Activated T-helper 2 cell treated with anti-CD3 and anti-CD28 coated beads, Interferon-gamma antibody, Interleukin-2, Interleukin-4, amounts not matched to agents 10 μg/mL and 5 μg/mL and 100 μg/mL, durations not matched to agents 14 hours and 24 hours and 36 hours (primary cell): ENCODE measurements at regions not wholly inside any gene's neighbourhood (a gene's known extent, or its start where the extent isn't known, plus 50 kb on each side); places are given as distances from the start of the nearest gene placed in this dataset.
A peak's percentile ranks its signal among the peaks of the same experiment; 100 is the strongest.

ENCODE experiments used
- DNase-seq: peaks from one replicate; pipeline ENCODE4 v3.0.0; 2021; ENCODE audit warnings: low spot score
- H3K27ac Mint-ChIP-seq: one replicate; pipeline ENCODE4 v1.8.0; 2021; ENCODE audit warnings: mixed read lengths
- H3K27me3 Mint-ChIP-seq: one replicate; pipeline ENCODE4 v1.8.0; 2021; ENCODE audit warnings: low read depth, mixed read lengths
- H3K36me3 Mint-ChIP-seq: one replicate; pipeline ENCODE4 v1.8.0; 2021; ENCODE audit warnings: low read depth, mixed read lengths
- H3K4me1 Mint-ChIP-seq: one replicate; pipeline ENCODE4 v1.8.0; 2021; ENCODE audit warnings: low read depth, mixed read lengths
- H3K4me3 Mint-ChIP-seq: one replicate; pipeline ENCODE4 v1.8.0; 2021; ENCODE audit warnings: low read depth, mild to moderate bottlenecking, moderate library complexity, mixed read lengths
- H3K9me3 Mint-ChIP-seq: one replicate; pipeline ENCODE4 v1.8.0; 2021; ENCODE audit warnings: mixed read lengths
- intact Hi-C: fragments of 100-400 bp; cut with micrococcal nuclease; formaldehyde crosslinking; loops from one replicate; pipeline ENCODE4 v1.15.1; 2023

DNA sequence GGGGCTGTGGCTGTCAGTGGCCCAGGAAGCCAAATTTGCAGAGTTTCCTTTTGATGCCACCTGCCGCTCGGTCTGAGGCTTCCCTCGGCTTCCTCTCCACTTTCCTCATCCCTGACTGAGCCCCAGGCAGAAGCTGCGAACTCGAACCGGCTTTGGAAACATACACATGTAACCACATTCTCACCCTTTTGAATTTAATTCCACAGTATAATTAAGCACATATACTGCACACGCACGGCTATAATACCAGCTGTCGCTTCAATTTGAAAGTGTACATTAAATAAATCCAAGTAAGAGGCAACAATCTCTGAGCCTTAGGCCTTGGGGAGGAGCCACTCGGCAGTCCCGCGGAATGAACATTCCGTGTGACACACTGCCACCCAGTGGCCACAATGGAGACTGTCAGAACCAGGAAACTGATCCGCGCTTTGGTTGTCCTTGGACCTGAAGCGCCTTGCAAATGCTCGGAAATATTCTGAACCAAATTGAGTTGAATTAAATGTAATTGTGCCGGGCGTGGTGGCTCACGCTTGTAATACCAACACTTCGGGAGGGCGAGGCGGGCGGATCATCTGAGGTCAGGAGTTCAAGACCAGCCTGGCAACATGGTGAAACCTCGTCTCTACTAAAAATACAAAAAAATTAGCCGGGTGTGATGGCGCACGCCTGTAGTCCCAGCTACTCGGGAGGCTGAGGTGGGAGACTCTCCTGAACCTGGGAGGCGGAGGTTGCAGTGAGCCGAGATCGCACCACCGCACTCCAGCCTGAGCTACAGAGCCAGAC, 117.9 kb upstream of the TMPO start:
- intact Hi-C loops = loop anchor here (1.0 to 10.0 kb wide), 4 partner anchors 25 to 1823 kb away; no protein-coding TSS in a partner anchor
- H3K4me1 Mint-ChIP-seq = peaks cover 39% of the 10 kb centered on the region
- peak overlapping the region; percentile 76 for H3K4me3 Mint-ChIP-seq
- H3K36me3 Mint-ChIP-seq = no peaks in the 10 kb centered on the region
- peak; percentile 72 for DNase-seq
- peak overlapping the region; percentile 59 for H3K27ac Mint-ChIP-seq
- peaks cover 10% of the 10 kb centered on the region for H3K27me3 Mint-ChIP-seq
- H3K9me3 Mint-ChIP-seq = no peaks in the 10 kb centered on the region

DNA sequence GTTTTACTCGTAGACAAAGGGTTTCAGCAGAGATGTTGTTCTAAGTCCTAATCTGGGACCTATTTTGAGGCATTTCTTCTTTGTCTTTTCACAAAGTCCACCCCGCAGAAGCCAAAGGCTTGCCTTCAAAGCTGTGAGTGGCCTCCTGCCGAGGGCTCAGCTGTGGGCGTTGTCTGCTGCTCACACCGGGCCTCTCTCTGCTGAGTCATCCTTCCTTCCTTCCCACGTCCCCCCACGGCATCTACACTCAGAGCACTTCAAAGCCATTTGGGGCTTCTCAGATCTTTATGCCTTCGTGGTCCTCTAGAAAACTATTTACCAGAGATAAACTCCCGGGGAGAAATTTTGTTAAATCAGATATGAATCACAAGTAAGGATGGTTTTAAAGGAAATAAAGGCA, 115.9 kb upstream of the TMPO start:
- Mint-ChIP-seq H3K4me3 (peak overlapping the region; percentile 49), H3K27ac (peak overlapping the region; percentile 50), H3K4me1 (peaks cover 44% of the 10 kb centered on the region), H3K9me3 (no peaks in the 10 kb centered on the region), H3K27me3 (no peaks in the 10 kb centered on the region), H3K36me3 (no peaks in the 10 kb centered on the region)
- intact Hi-C loops = loop anchor here (2.0 to 10.0 kb wide), 3 partner anchors 27 to 1825 kb away; no protein-coding TSS in a partner anchor
- DNase-seq = peak; percentile 52

DNA sequence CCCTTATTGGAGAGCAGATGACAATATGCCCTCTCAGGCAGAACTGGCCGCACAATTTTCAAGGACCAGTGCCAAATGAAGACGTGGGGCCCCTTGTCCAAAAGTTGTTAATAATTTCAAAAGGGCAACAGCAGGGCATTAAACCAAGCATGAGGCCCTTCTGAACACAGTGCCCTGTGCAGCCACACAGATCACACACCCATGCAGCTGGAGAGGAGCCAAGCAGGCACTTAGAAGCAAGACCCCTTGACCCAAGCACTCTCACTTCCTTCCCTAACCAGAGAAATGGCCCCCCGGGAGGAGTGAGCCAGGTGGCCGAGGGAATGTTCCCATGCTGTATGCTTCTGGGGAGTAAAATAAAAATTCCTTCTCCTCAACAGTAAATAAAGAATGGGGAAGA, 114.0 kb upstream of the TMPO start:
- no peaks in the 10 kb centered on the region for H3K36me3 Mint-ChIP-seq
- intact Hi-C loops = no loop called here
- DNase-seq = no peak
- peaks cover 53% of the 10 kb centered on the region for H3K4me1 Mint-ChIP-seq
- no peaks in the 10 kb centered on the region for H3K9me3 Mint-ChIP-seq
- H3K27ac Mint-ChIP-seq = no peak overlapping the region
- no peaks in the 10 kb centered on the region for H3K27me3 Mint-ChIP-seq
- no peak overlapping the region for H3K4me3 Mint-ChIP-seq

GRCh38 chr12:98402091-98402490, 113.3 kb upstream of the TMPO start:
- Mint-ChIP-seq H3K36me3 (no peaks in the 10 kb centered on the region), H3K4me3 (no peak overlapping the region), H3K27ac (no peak overlapping the region), H3K4me1 (peaks cover 51% of the 10 kb centered on the region), H3K27me3 (no peaks in the 10 kb centered on the region), H3K9me3 (no peaks in the 10 kb centered on the region)
- DNase-seq = no peak
- intact Hi-C loops = no loop called here

DNA sequence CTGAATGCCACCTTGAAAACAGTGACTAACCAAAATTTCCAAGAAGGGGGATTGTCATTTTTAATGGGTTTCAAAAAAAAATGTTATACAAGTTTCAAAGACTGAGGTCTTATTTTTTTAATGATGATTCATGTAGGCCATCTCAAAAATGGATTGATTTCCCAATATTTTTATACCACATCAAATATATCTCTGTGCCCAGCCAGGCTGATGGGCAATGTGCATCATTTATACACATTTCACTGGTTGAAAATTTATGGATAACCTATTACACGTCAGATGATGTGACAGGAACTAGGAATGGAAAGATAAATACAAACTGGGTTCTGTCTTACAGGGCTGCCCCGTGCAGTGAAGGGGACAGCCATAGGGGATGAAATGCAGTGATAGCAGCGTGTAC, 112.7 kb upstream of the TMPO start:
- no peaks in the 10 kb centered on the region for H3K9me3 Mint-ChIP-seq
- H3K36me3 Mint-ChIP-seq = no peaks in the 10 kb centered on the region
- no peaks in the 10 kb centered on the region for H3K27me3 Mint-ChIP-seq
- no peak overlapping the region for H3K27ac Mint-ChIP-seq
- DNase-seq = no peak
- H3K4me1 Mint-ChIP-seq = peaks cover 45% of the 10 kb centered on the region
- no peak overlapping the region for H3K4me3 Mint-ChIP-seq
- intact Hi-C loops = no loop called here

- peaks cover 2% of the 10 kb centered on the region for H3K27me3 Mint-ChIP-seq
- no peaks in the 10 kb centered on the region for H3K9me3 Mint-ChIP-seq
- H3K4me3 Mint-ChIP-seq = no peak overlapping the region
- DNase-seq = no peak
- intact Hi-C loops = no loop called here
- H3K27ac Mint-ChIP-seq = no peak overlapping the region
- H3K36me3 Mint-ChIP-seq = no peaks in the 10 kb centered on the region
- H3K4me1 Mint-ChIP-seq = peaks cover 42% of the 10 kb centered on the region
Measured at GRCh38 chr12:98403385-98403784, 112.0 kb upstream of the TMPO start.

DNA sequence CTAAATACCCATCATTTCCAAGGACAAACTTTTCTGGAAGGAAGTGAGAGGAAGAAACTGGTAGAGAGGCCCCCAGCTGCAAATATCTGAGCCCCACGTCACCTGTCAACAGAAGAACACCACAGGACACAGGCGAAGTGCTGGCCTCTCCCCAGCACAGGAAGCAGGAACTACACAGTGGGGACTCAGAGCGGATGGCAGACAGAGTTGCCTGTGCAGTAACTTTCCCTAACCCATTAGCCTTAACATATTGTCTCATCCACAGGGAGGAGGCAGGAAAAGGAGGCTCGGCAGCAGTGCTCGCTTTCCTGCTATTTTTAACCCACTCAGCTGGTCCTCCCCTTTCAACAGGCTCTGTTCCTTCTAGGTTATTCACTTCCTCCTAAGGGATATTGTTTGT, 111.5 kb upstream of the TMPO start:
- intact Hi-C loops = no loop called here
- DNase-seq = no peak
- no peaks in the 10 kb centered on the region for H3K9me3 Mint-ChIP-seq
- peaks cover 37% of the 10 kb centered on the region for H3K4me1 Mint-ChIP-seq
- H3K4me3 Mint-ChIP-seq = no peak overlapping the region
- no peak overlapping the region for H3K27ac Mint-ChIP-seq
- no peaks in the 10 kb centered on the region for H3K36me3 Mint-ChIP-seq
- H3K27me3 Mint-ChIP-seq = peaks cover 7% of the 10 kb centered on the region

- intact Hi-C loops = no loop called here
- DNase-seq = no peak
- H3K36me3 Mint-ChIP-seq = no peaks in the 10 kb centered on the region
- no peak overlapping the region for H3K27ac Mint-ChIP-seq
- peaks cover 20% of the 10 kb centered on the region for H3K4me1 Mint-ChIP-seq
- H3K9me3 Mint-ChIP-seq = no peaks in the 10 kb centered on the region
- peaks cover 15% of the 10 kb centered on the region for H3K27me3 Mint-ChIP-seq
- H3K4me3 Mint-ChIP-seq = no peak overlapping the region
Measured at GRCh38 chr12:98405805-98406366, 109.5 kb upstream of the TMPO start.

GRCh38 chr12:98406378-98406777, 109.0 kb upstream of the TMPO start:
- H3K27me3 Mint-ChIP-seq = peaks cover 17% of the 10 kb centered on the region
- intact Hi-C loops = no loop called here
- H3K9me3 Mint-ChIP-seq = no peaks in the 10 kb centered on the region
- no peak for DNase-seq
- H3K4me3 Mint-ChIP-seq = no peak overlapping the region
- no peak overlapping the region for H3K27ac Mint-ChIP-seq
- H3K36me3 Mint-ChIP-seq = no peaks in the 10 kb centered on the region
- peaks cover 20% of the 10 kb centered on the region for H3K4me1 Mint-ChIP-seq

DNA sequence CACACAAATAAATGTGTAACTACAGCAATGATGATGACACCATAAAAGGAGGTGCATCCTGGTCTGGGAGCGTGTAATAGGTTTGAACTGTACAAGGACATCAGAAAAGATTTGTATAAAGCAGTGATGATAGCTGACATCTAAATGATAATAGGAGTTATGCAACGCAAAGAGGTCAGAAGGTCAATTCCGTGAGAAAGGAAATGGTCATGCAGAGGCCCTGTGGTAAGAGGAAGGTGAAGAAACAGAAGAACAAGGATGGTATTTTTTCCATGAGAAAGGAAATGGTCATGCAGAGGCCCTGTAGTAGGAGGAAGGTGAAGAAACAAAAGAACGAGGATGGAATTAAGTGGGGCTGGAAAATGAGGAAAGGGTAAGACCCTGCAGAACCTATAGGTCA, 106.7 kb upstream of the TMPO start:
- intact Hi-C loops = no loop called here
- Mint-ChIP-seq H3K4me3 (no peak overlapping the region), H3K27ac (no peak overlapping the region), H3K9me3 (no peaks in the 10 kb centered on the region), H3K36me3 (no peaks in the 10 kb centered on the region), H3K4me1 (peaks cover 9% of the 10 kb centered on the region), H3K27me3 (peaks cover 25% of the 10 kb centered on the region)
- DNase-seq = no peak

GRCh38 chr12:98409548-98409947, 105.8 kb upstream of the TMPO start:
- Mint-ChIP-seq H3K4me1 (peaks cover 9% of the 10 kb centered on the region), H3K27me3 (peaks cover 27% of the 10 kb centered on the region), H3K36me3 (no peaks in the 10 kb centered on the region), H3K27ac (no peak overlapping the region), H3K9me3 (no peaks in the 10 kb centered on the region), H3K4me3 (no peak overlapping the region)
- intact Hi-C loops = no loop called here
- no peak for DNase-seq

- intact Hi-C loops = no loop called here
Measured at GRCh38 chr12:98410356-98410755, 105.0 kb upstream of the TMPO start.

GRCh38 chr12:98416845-98417244, 98.5 kb upstream of the TMPO start:
- Mint-ChIP-seq H3K9me3 (no peaks in the 10 kb centered on the region), H3K27ac (no peak overlapping the region), H3K27me3 (peaks cover 8% of the 10 kb centered on the region), H3K36me3 (no peaks in the 10 kb centered on the region), H3K4me1 (peaks cover 3% of the 10 kb centered on the region), H3K4me3 (no peak overlapping the region)
- intact Hi-C loops = no loop called here
- DNase-seq = no peak

More at GRCh38 chr12:98410356-98410755, 105.0 kb upstream of the TMPO start:
- H3K9me3 Mint-ChIP-seq = no peaks in the 10 kb centered on the region
- peaks cover 9% of the 10 kb centered on the region for H3K4me1 Mint-ChIP-seq
- no peak for DNase-seq
- H3K27me3 Mint-ChIP-seq = peaks cover 27% of the 10 kb centered on the region
- H3K36me3 Mint-ChIP-seq = no peaks in the 10 kb centered on the region
- H3K4me3 Mint-ChIP-seq = no peak overlapping the region
- H3K27ac Mint-ChIP-seq = no peak overlapping the region
